ENCODE measurements at regions not wholly inside any gene's neighbourhood (a gene's known extent, or its start where the extent isn't known, plus 50 kb on each side); places are given as distances from the start of the nearest gene placed in this dataset.
"Not testable (repeated sequence)": the region's sequence is repeated elsewhere in the genome, so short reads cannot be mapped to it uniquely, and the experiment has no call there.

GRCh38 chr5:84453405-84453804, 68.7 kb upstream of the EDIL3 start:
- DNase-seq: no peak

DNA sequence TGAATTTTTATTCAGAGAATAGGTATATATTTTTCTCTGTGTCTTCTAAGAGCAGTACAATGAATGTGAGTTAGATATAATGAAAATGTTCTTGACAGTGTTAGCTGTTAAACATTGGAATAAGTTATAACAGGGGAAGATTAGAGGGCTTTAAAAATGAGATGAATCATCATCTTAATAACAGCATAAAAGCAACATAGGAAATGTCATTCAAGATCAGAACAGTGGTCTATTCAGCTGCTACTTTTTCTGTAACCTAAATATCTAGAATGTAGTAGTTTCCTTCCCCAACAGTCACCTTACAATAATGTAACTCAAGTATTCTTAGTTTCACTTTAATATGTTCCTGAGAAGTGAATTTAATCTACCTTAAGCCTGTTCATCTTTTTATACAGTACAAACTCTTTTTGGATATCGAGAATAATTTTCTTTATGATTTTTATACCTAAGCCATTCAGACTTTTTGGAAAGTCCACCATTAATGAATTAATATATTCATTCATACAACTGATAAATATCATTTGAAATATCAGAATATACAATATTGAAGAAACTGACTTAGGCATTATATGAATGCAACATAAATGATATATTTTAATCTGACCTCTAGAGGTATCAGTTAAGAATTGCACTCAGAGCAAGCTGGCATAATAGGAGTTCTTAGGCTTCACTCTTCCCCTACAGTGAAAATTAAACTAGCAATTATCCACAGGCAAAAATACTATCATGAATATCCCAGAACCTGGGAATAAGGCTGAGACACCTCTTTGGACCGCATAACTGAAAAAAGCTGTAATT, 66.1 kb upstream of the EDIL3 start:
- no peak for DNase-seq

DNA sequence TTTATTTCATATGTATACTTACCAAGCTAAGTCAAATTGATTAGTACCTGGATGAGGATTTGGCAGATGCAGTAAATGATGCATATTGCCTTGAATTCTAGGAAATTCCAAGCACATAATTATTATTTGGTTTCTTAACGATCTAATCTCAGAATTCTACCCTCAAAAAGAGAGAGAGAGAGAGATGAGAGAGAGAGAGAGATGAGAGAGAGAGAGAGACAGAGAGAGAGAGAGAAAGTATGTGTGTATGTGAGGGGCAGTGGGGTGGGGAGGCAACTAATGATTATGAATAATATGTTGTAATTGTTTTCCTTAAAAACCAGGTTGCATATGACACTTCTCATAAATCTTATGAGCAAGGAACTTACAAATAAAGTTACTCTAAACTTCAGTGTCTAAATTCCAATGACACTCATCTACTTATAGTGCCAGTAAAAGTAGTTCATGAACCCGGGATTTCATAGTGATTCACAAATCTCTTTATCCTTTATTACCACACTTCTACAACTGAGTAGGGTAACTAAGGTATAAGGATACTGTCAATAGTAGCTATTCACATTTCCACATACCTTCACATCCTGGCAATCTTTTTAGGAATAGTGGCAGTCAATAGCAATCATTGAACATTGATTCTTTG, 60.5 kb upstream of the EDIL3 start:
- no peak for DNase-seq

- no peak for DNase-seq
These were observed 53.8 kb upstream of the EDIL3 start for GRCh38 chr5:84438456-84438855.

GRCh38 chr5:84437673-84438315, 53.1 kb upstream of the EDIL3 start:
- no peak for DNase-seq

- DNase-seq: no peak
These were observed 52.2 kb upstream of the EDIL3 start for GRCh38 chr5:84436866-84437265.

- DNase-seq: not testable (repeated sequence)
These were observed 51.2 kb upstream of the EDIL3 start for GRCh38 chr5:84435861-84436346.
